GM23338 (cell line): ENCODE measurements at regions not wholly inside any gene's neighbourhood (a gene's known extent, or its start where the extent isn't known, plus 50 kb on each side); places are given as distances from the start of the nearest gene placed in this dataset.

Source experiments
- ATAC-seq: fragments of 200-7000 bp; cut with Tn5 transposase; 3 replicates; pipeline ENCODE4 v1.9.1; 2020
- DNase-seq: peaks from one replicate; pipeline ENCODE4 v3.0.0-alpha.2; 2015; ENCODE audit warnings: low spot score
- H2AFZ ChIP-seq: fragments of 200-600 bp; sonication (generic); 2 replicates; pipeline ENCODE4 v1.8.0; 2016; ENCODE audit warnings: antibody characterized with exemption, mild to moderate bottlenecking, moderate library complexity
- H3F3A ChIP-seq: fragments of 200-600 bp; sonication (generic); replicated peaks from 2 replicates; pipeline ENCODE4 v1.8.0; 2017; ENCODE audit warnings: antibody characterized with exemption, mixed run types, low read depth
- H3K27ac ChIP-seq: fragments of 200-600 bp; sonication (generic); 2 replicates; pipeline ENCODE4 v1.6.1; 2016; ENCODE audit warnings: low read depth
- H3K27me3 ChIP-seq: fragments of 200-600 bp; sonication (generic); 2 replicates; pipeline ENCODE4 v1.8.0; 2016; ENCODE audit warnings: mild to moderate bottlenecking, mixed run types, moderate library complexity; ENCODE audit not compliant: insufficient read depth
- H3K36me3 ChIP-seq: fragments of 200-600 bp; sonication (generic); 2 replicates; pipeline ENCODE4 v1.8.0; 2016; ENCODE audit warnings: mild to moderate bottlenecking; ENCODE audit not compliant: insufficient read depth
- H3K4me1 ChIP-seq: fragments of 200-600 bp; sonication (generic); 2 replicates; pipeline ENCODE4 v1.8.0; 2016; ENCODE audit warnings: mild to moderate bottlenecking, moderate library complexity; ENCODE audit not compliant: insufficient read depth
- H3K4me2 ChIP-seq: fragments of 200-600 bp; sonication (generic); 2 replicates; pipeline ENCODE4 v1.7.1; 2017; ENCODE audit warnings: mixed run types
- H3K4me3 ChIP-seq: fragments of 200-600 bp; sonication (generic); 2 replicates; pipeline ENCODE4 v1.6.1; 2016; ENCODE audit warnings: mixed run types
- H3K79me2 ChIP-seq: fragments of 200-600 bp; sonication (generic); replicated peaks from 2 replicates; pipeline ENCODE4 v1.8.0; 2017; ENCODE audit warnings: mild to moderate bottlenecking; ENCODE audit not compliant: insufficient read depth
- H3K9me2 ChIP-seq: fragments of 200-600 bp; sonication (generic); 2 replicates; pipeline ENCODE4 v1.8.0; 2017; ENCODE audit not compliant: insufficient read depth
- H4K20me1 ChIP-seq: fragments of 200-600 bp; sonication (generic); replicated peaks from 2 replicates; pipeline ENCODE4 v1.8.0; 2017; ENCODE audit warnings: mild to moderate bottlenecking; ENCODE audit not compliant: insufficient read depth
- H3K27ac Mint-ChIP-seq: 2 replicates; pipeline ENCODE4 v1.8.0; 2020; ENCODE audit warnings: inconsistent platforms, mild to moderate bottlenecking, moderate library complexity, mixed read lengths
- H3K27me3 Mint-ChIP-seq: 3 replicates; pipeline ENCODE4 v1.8.0; 2022; ENCODE audit warnings: low read depth, mild to moderate bottlenecking, moderate library complexity, mixed read lengths, inconsistent platforms; ENCODE audit not compliant: insufficient read depth, poor library complexity
- H3K36me3 Mint-ChIP-seq: 3 replicates; pipeline ENCODE4 v1.8.0; 2021; ENCODE audit warnings: low read depth, mild to moderate bottlenecking, inconsistent platforms, moderate library complexity, mixed read lengths
- H3K4me1 Mint-ChIP-seq: 3 replicates; pipeline ENCODE4 v1.8.0; 2020; ENCODE audit warnings: mild to moderate bottlenecking, inconsistent platforms, mixed read lengths
- H3K4me3 Mint-ChIP-seq: 3 replicates; pipeline ENCODE4 v1.8.0; 2021; ENCODE audit warnings: moderate library complexity, mild to moderate bottlenecking, inconsistent platforms, mixed read lengths
- H3K9me3 Mint-ChIP-seq: 3 replicates; pipeline ENCODE4 v1.8.0; 2020; ENCODE audit warnings: moderate library complexity, mild to moderate bottlenecking, inconsistent platforms, mixed read lengths
- CREB1 ChIP-seq: fragments of 250-450 bp; sonication (Bioruptor Pico); IDR thresholded peaks from 2 replicates; pipeline ENCODE4 v1.5.0; 2020; ENCODE audit warnings: low read depth, mild to moderate bottlenecking, moderate library complexity
- EZH2 ChIP-seq: fragments of 200-600 bp; sonication (generic); IDR thresholded peaks from one replicate; pipeline ENCODE4 v1.8.0; 2017; ENCODE audit warnings: antibody characterized with exemption, mild to moderate bottlenecking, low read depth; ENCODE audit not compliant: unreplicated experiment
- POLR2AphosphoS5 ChIP-seq: IDR thresholded peaks from 2 replicates; pipeline ENCODE4 v1.6.1; 2016; ENCODE audit warnings: antibody characterized with exemption, low read depth
- STAT1 ChIP-seq: IDR thresholded peaks from one replicate; pipeline ENCODE4 v1.6.1; 2016; ENCODE audit warnings: antibody characterized with exemption; ENCODE audit not compliant: unreplicated experiment
- ZNF114 ChIP-seq: fragments of 250-450 bp; sonication (Bioruptor Pico); IDR thresholded peaks from 2 replicates; pipeline ENCODE4 v1.5.0; 2020; ENCODE audit warnings: mild to moderate bottlenecking, moderate library complexity
- ZNF331 ChIP-seq: fragments of 250-450 bp; sonication (Bioruptor Pico); IDR thresholded peaks from 2 replicates; pipeline ENCODE4 v1.5.0; 2020; ENCODE audit warnings: low read depth, mild to moderate bottlenecking, moderate library complexity
- TF ChIP-seq, protein P1 (sequence below): fragments of 250-450 bp; sonication (Bioruptor Pico); IDR thresholded peaks from 2 replicates; pipeline ENCODE4 v1.5.0; 2020; ENCODE audit warnings: mild to moderate bottlenecking, moderate library complexity
- TF ChIP-seq, protein P2 (sequence below): IDR thresholded peaks from one replicate; pipeline ENCODE4 v1.6.1; 2018; ENCODE audit warnings: antibody characterized with exemption; ENCODE audit not compliant: unreplicated experiment
- TF ChIP-seq, protein P3 (sequence below): IDR thresholded peaks from 2 replicates; pipeline ENCODE4 v1.6.1; 2016; ENCODE audit warnings: antibody characterized with exemption

DNA sequence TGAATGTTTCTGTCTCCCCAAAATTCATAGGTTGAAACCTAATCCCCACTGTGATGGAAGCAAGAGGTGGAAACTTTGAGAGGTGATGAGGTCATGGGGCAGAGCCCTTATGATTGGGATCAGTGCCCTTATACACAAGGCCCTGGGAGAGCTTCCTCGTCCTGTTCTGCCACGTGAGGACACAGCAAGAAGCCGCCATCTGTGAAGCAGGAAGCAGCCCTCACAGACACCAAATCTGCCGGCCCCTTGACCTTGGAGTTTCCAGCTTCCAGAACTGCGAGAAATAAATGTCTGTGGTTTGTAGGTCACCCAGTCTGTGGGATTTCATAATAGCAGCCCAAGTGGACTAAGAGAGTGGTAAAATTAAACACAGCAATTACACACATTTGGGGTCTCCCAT lies 737.4 kb downstream of the UQCRFS1 start (continued):
- TF ChIP-seq, protein P1, sequence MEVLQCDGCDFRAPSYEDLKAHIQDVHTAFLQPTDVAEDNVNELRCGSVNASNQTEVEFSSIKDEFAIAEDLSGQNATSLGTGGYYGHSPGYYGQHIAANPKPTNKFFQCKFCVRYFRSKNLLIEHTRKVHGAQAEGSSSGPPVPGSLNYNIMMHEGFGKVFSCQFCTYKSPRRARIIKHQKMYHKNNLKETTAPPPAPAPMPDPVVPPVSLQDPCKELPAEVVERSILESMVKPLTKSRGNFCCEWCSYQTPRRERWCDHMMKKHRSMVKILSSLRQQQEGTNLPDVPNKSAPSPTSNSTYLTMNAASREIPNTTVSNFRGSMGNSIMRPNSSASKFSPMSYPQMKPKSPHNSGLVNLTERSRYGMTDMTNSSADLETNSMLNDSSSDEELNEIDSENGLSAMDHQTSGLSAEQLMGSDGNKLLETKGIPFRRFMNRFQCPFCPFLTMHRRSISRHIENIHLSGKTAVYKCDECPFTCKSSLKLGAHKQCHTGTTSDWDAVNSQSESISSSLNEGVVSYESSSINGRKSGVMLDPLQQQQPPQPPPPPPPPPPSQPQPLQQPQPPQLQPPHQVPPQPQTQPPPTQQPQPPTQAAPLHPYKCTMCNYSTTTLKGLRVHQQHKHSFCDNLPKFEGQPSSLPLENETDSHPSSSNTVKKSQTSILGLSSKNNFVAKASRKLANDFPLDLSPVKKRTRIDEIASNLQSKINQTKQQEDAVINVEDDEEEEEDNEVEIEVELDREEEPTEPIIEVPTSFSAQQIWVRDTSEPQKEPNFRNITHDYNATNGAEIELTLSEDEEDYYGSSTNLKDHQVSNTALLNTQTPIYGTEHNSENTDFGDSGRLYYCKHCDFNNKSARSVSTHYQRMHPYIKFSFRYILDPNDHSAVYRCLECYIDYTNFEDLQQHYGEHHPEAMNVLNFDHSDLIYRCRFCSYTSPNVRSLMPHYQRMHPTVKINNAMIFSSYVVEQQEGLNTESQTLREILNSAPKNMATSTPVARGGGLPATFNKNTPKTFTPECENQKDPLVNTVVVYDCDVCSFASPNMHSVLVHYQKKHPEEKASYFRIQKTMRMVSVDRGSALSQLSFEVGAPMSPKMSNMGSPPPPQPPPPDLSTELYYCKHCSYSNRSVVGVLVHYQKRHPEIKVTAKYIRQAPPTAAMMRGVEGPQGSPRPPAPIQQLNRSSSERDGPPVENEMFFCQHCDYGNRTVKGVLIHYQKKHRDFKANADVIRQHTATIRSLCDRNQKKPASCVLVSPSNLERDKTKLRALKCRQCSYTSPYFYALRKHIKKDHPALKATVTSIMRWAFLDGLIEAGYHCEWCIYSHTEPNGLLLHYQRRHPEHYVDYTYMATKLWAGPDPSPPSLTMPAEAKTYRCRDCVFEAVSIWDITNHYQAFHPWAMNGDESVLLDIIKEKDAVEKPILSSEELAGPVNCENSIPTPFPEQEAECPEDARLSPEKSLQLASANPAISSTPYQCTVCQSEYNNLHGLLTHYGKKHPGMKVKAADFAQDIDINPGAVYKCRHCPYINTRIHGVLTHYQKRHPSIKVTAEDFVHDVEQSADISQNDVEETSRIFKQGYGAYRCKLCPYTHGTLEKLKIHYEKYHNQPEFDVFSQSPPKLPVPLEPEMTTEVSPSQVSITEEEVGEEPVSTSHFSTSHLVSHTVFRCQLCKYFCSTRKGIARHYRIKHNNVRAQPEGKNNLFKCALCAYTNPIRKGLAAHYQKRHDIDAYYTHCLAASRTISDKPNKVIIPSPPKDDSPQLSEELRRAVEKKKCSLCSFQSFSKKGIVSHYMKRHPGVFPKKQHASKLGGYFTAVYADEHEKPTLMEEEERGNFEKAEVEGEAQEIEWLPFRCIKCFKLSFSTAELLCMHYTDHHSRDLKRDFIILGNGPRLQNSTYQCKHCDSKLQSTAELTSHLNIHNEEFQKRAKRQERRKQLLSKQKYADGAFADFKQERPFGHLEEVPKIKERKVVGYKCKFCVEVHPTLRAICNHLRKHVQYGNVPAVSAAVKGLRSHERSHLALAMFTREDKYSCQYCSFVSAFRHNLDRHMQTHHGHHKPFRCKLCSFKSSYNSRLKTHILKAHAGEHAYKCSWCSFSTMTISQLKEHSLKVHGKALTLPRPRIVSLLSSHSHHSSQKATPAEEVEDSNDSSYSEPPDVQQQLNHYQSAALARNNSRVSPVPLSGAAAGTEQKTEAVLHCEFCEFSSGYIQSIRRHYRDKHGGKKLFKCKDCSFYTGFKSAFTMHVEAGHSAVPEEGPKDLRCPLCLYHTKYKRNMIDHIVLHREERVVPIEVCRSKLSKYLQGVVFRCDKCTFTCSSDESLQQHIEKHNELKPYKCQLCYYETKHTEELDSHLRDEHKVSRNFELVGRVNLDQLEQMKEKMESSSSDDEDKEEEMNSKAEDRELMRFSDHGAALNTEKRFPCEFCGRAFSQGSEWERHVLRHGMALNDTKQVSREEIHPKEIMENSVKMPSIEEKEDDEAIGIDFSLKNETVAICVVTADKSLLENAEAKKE (CRISPR knock-in tag) = no peak
- no peak for TF ChIP-seq ZNF114
- TF ChIP-seq, protein P2, sequence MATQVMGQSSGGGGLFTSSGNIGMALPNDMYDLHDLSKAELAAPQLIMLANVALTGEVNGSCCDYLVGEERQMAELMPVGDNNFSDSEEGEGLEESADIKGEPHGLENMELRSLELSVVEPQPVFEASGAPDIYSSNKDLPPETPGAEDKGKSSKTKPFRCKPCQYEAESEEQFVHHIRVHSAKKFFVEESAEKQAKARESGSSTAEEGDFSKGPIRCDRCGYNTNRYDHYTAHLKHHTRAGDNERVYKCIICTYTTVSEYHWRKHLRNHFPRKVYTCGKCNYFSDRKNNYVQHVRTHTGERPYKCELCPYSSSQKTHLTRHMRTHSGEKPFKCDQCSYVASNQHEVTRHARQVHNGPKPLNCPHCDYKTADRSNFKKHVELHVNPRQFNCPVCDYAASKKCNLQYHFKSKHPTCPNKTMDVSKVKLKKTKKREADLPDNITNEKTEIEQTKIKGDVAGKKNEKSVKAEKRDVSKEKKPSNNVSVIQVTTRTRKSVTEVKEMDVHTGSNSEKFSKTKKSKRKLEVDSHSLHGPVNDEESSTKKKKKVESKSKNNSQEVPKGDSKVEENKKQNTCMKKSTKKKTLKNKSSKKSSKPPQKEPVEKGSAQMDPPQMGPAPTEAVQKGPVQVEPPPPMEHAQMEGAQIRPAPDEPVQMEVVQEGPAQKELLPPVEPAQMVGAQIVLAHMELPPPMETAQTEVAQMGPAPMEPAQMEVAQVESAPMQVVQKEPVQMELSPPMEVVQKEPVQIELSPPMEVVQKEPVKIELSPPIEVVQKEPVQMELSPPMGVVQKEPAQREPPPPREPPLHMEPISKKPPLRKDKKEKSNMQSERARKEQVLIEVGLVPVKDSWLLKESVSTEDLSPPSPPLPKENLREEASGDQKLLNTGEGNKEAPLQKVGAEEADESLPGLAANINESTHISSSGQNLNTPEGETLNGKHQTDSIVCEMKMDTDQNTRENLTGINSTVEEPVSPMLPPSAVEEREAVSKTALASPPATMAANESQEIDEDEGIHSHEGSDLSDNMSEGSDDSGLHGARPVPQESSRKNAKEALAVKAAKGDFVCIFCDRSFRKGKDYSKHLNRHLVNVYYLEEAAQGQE = no peak
- TF ChIP-seq, protein P3, sequence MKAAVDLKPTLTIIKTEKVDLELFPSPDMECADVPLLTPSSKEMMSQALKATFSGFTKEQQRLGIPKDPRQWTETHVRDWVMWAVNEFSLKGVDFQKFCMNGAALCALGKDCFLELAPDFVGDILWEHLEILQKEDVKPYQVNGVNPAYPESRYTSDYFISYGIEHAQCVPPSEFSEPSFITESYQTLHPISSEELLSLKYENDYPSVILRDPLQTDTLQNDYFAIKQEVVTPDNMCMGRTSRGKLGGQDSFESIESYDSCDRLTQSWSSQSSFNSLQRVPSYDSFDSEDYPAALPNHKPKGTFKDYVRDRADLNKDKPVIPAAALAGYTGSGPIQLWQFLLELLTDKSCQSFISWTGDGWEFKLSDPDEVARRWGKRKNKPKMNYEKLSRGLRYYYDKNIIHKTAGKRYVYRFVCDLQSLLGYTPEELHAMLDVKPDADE = no peak

DNA sequence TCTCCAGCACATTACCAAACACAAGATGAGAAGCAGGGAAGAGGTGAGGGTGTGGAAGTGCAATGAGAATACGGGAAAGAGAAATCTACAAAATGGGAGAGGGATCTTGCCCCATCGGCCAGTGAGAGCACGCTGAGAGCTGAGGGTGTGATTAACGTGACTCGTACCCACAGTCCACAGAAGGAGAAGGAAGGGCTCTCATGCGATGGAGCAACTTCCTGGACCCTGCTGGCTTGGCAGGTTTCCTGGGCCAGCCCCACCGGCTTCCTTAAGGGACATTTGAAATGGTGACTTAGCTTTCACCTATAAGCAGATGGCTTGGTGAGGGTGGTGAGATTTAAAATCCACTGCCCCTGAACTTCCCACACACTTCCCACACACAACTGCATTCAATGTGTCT lies 740.1 kb downstream of the UQCRFS1 start:
- Mint-ChIP-seq H3K27ac (no peak overlapping the region), H3K9me3 (no peaks in the 10 kb centered on the region), H3K4me3 (no peak overlapping the region), H3K36me3 (no peaks in the 10 kb centered on the region), H3K27me3 (peaks cover 4% of the 10 kb centered on the region), H3K4me1 (peaks cover 15% of the 10 kb centered on the region; the same call in 2 of the 3 replicates)
- Histone ChIP-seq H4K20me1 (no peaks in the 10 kb centered on the region), H3F3A (no peaks in the 10 kb centered on the region), H3K36me3 (no peaks in the 10 kb centered on the region), H3K4me3 (no peak overlapping the region), H3K27ac (no peak overlapping the region), H3K4me1 (peaks cover 8% of the 10 kb centered on the region; the same call in 1 of the 2 replicates), H3K79me2 (no peaks in the 10 kb centered on the region), H3K9me2 (no peaks in the 10 kb centered on the region), H2AFZ (no peak overlapping the region), H3K4me2 (no peak overlapping the region), H3K27me3 (no peaks in the 10 kb centered on the region)
- DNase-seq (no peak), ATAC-seq (no peak)
- TF ChIP-seq CREB1 (CRISPR knock-in tag) = no peak
- no peak for TF ChIP-seq ZNF331 (CRISPR knock-in tag)
- TF ChIP-seq POLR2AphosphoS5 = no peak
- no peak for TF ChIP-seq STAT1
- TF ChIP-seq EZH2 = no peak
- TF ChIP-seq, protein P2 = no peak
- TF ChIP-seq, protein P3 = no peak
